Astrocyte (in vitro differentiated cells and primary cell): ENCODE measurements at regions not wholly inside any gene's neighbourhood (a gene's known extent, or its start where the extent isn't known, plus 50 kb on each side); places are given as distances from the start of the nearest gene placed in this dataset.

ENCODE experiments used
- DNase-seq: peaks from one replicate; pipeline ENCODE4 v3.0.0-alpha.2; 2010; ENCODE audit warnings: low read depth
- FAIRE-seq: peaks from 2 replicates; lab custom pipeline; 2011; peaks lifted over from hg19 to GRCh38; lab: Jason Lieb, UNC
- H2AFZ ChIP-seq: 2 replicates; pipeline ENCODE4 v1.6.0; 2012; ENCODE audit warnings: low read depth, low read length, inconsistent platforms
- H3K27ac ChIP-seq: 2 replicates; pipeline ENCODE4 v1.5.1; 2011; ENCODE audit warnings: low read depth, low read length, inconsistent platforms
- H3K27me3 ChIP-seq: 2 replicates; pipeline ENCODE4 v1.6.0; 2011; ENCODE audit warnings: low read length, inconsistent platforms; ENCODE audit not compliant: insufficient read depth
- H3K36me3 ChIP-seq: 2 replicates; pipeline ENCODE4 v1.5.1; 2011; ENCODE audit warnings: low read length, inconsistent platforms; ENCODE audit not compliant: insufficient read depth
- H3K4me1 ChIP-seq: 2 replicates; pipeline ENCODE4 v1.5.1; 2011; ENCODE audit warnings: low read length, inconsistent platforms; ENCODE audit not compliant: insufficient read depth
- H3K4me2 ChIP-seq: 2 replicates; pipeline ENCODE4 v1.6.0; 2012; ENCODE audit warnings: low read length, inconsistent platforms
- H3K4me3 ChIP-seq: 2 replicates; pipeline ENCODE4 v1.5.1; 2011; ENCODE audit warnings: low read depth, mild to moderate bottlenecking, low read length, inconsistent platforms; ENCODE audit not compliant: insufficient read depth
- H3K79me2 ChIP-seq: 2 replicates; pipeline ENCODE4 v1.6.0; 2012; ENCODE audit warnings: mild to moderate bottlenecking, low read length, inconsistent platforms; ENCODE audit not compliant: insufficient read depth
- H3K9ac ChIP-seq: 2 replicates; pipeline ENCODE4 v1.6.0; 2012; ENCODE audit warnings: mild to moderate bottlenecking, low read length, inconsistent platforms
- H3K9me3 ChIP-seq: 2 replicates; pipeline ENCODE4 v1.5.1; 2012; ENCODE audit warnings: low read depth, mild to moderate bottlenecking, low read length, inconsistent platforms; ENCODE audit not compliant: insufficient read depth
- H4K20me1 ChIP-seq: 2 replicates; pipeline ENCODE4 v1.6.0; 2012; ENCODE audit warnings: low read length, inconsistent platforms; ENCODE audit not compliant: insufficient read depth
- H3K27ac Mint-ChIP-seq: one replicate; pipeline ENCODE4 v1.8.0; 2021; ENCODE audit warnings: mild to moderate bottlenecking, mixed read lengths; ENCODE audit not compliant: unreplicated experiment
- H3K27me3 Mint-ChIP-seq: one replicate; pipeline ENCODE4 v1.8.0; 2021; ENCODE audit warnings: low read depth, mixed read lengths; ENCODE audit not compliant: unreplicated experiment
- H3K36me3 Mint-ChIP-seq: one replicate; pipeline ENCODE4 v1.8.0; 2021; ENCODE audit warnings: low read depth, mixed read lengths; ENCODE audit not compliant: unreplicated experiment
- H3K4me1 Mint-ChIP-seq: one replicate; pipeline ENCODE4 v1.8.0; 2021; ENCODE audit warnings: low read depth, mixed read lengths; ENCODE audit not compliant: unreplicated experiment
- H3K4me3 Mint-ChIP-seq: one replicate; pipeline ENCODE4 v1.8.0; 2021; ENCODE audit warnings: mild to moderate bottlenecking, moderate library complexity, mixed read lengths; ENCODE audit not compliant: unreplicated experiment
- H3K9me3 Mint-ChIP-seq: one replicate; pipeline ENCODE4 v1.8.0; 2021; ENCODE audit warnings: mild to moderate bottlenecking, mixed read lengths; ENCODE audit not compliant: unreplicated experiment
- EZH2 ChIP-seq: IDR thresholded peaks from 2 replicates; pipeline ENCODE4 v1.6.1; 2012; ENCODE audit warnings: mild to moderate bottlenecking, low read length, inconsistent platforms; ENCODE audit not compliant: insufficient read depth
- TF ChIP-seq, protein P1 (sequence below): IDR thresholded peaks from 2 replicates; pipeline ENCODE4 v1.5.1; 2011; ENCODE audit warnings: low read depth, mild to moderate bottlenecking, inconsistent platforms, low read length, moderate library complexity; ENCODE audit not compliant: insufficient read depth

DNA sequence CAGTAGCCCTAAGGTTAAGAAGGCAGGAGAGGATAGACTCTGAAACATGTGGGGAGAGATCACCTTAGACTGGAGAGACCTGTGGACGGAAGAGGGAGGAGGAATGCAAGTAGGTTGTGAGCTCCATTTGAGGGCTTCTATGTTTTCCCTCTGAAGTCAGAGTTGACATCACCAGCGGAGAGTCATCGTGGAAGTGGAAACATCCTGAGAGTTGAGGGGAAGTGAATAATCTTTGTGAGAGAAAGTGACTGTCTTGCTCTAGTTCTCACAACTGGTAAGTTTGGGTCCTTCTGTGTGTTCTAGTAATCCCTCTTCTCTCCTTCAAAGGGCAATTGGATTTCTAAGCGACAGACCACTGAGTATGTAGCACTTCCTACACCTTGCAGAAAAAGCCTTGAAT is 103.6 kb upstream of the CCND2 start:
- Mint-ChIP-seq H3K9me3 (peaks cover 2% of the 10 kb centered on the region), H3K36me3 (no peaks in the 10 kb centered on the region), H3K27me3 (no peaks in the 10 kb centered on the region), H3K4me3 (no peak overlapping the region), H3K4me1 (peaks cover 28% of the 10 kb centered on the region), H3K27ac (no peak overlapping the region)
- FAIRE-seq (no peak), DNase-seq (no peak)
- Histone ChIP-seq H3K36me3 (no peaks in the 10 kb centered on the region), H3K4me3 (no peak overlapping the region), H3K4me1 (peaks cover 2% of the 10 kb centered on the region), H3K4me2 (no peak overlapping the region), H3K79me2 (no peaks in the 10 kb centered on the region), H3K9ac (no peak overlapping the region), H2AFZ (no peak overlapping the region), H3K27ac (no peak overlapping the region), H4K20me1 (no peaks in the 10 kb centered on the region), H3K27me3 (no peaks in the 10 kb centered on the region), H3K9me3 (no peaks in the 10 kb centered on the region)
- TF ChIP-seq, protein P1, sequence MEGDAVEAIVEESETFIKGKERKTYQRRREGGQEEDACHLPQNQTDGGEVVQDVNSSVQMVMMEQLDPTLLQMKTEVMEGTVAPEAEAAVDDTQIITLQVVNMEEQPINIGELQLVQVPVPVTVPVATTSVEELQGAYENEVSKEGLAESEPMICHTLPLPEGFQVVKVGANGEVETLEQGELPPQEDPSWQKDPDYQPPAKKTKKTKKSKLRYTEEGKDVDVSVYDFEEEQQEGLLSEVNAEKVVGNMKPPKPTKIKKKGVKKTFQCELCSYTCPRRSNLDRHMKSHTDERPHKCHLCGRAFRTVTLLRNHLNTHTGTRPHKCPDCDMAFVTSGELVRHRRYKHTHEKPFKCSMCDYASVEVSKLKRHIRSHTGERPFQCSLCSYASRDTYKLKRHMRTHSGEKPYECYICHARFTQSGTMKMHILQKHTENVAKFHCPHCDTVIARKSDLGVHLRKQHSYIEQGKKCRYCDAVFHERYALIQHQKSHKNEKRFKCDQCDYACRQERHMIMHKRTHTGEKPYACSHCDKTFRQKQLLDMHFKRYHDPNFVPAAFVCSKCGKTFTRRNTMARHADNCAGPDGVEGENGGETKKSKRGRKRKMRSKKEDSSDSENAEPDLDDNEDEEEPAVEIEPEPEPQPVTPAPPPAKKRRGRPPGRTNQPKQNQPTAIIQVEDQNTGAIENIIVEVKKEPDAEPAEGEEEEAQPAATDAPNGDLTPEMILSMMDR, result no peak
- TF ChIP-seq EZH2, result no peak

DNA sequence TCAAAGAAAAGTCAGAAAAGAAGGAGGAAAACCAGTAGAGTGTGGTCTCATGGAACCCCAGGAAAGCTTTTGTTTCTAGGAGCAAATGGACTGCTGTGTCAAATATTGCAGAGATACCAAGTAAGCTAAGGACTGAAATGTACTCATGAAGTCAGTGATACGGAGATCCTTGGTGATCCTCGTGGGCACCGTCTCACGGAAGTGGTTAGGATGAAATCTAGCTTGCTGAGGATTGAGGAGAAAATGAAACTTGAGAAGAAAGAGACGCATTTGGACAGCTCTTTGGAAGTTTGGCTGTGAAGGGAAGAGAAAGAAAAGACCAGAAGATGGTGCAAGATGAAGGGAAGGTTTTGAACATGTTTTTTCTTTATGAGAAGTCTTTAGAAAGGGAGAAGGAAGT is 104.0 kb upstream of the CCND2 start:
- peaks cover 6% of the 10 kb centered on the region for H3K4me1 ChIP-seq
- H3K27ac ChIP-seq, result no peak overlapping the region
- no peaks in the 10 kb centered on the region for H4K20me1 ChIP-seq
- H3K4me2 ChIP-seq, result no peak overlapping the region
- H3K9ac ChIP-seq, result no peak overlapping the region
- TF ChIP-seq, protein P1, result no peak
- TF ChIP-seq EZH2, result no peak
- Mint-ChIP-seq H3K27me3 (no peaks in the 10 kb centered on the region), H3K4me1 (peaks cover 30% of the 10 kb centered on the region), H3K4me3 (no peak overlapping the region), H3K9me3 (peaks cover 2% of the 10 kb centered on the region), H3K27ac (no peak overlapping the region), H3K36me3 (no peaks in the 10 kb centered on the region)
- FAIRE-seq (no peak), DNase-seq (no peak)
- no peaks in the 10 kb centered on the region for H3K9me3 ChIP-seq
- H3K79me2 ChIP-seq, result no peaks in the 10 kb centered on the region
- no peaks in the 10 kb centered on the region for H3K36me3 ChIP-seq
- no peak overlapping the region for H2AFZ ChIP-seq
- H3K27me3 ChIP-seq, result no peaks in the 10 kb centered on the region
- H3K4me3 ChIP-seq, result no peak overlapping the region

DNA sequence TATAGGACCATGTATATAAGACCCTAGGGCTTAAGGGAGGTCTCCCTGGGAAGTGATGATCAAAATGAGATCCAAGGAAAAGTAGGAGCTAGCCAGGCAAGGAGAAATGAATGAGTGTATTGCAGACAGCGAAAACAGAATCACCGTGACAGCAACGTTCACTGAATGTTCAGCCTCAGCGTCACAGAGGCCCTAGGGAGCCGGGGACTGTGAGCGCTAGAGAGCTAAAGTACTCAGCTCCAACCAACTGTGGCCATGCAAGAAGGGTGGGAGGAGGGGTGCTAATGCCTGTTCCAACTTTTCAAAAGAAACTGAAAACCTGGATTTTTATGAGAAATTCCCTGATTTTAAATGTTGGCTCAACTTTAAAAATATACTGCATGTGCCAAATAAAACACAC is 105.5 kb upstream of the CCND2 start:
- DNase-seq (no peak), FAIRE-seq (no peak)
- Histone ChIP-seq H3K79me2 (no peaks in the 10 kb centered on the region), H3K36me3 (no peaks in the 10 kb centered on the region), H3K27ac (no peak overlapping the region), H4K20me1 (no peaks in the 10 kb centered on the region), H3K4me1 (peaks cover 6% of the 10 kb centered on the region), H3K4me2 (no peak overlapping the region), H3K9ac (no peak overlapping the region), H2AFZ (no peak overlapping the region), H3K9me3 (no peaks in the 10 kb centered on the region), H3K4me3 (no peak overlapping the region), H3K27me3 (no peaks in the 10 kb centered on the region)
- H3K4me3 Mint-ChIP-seq, result no peak overlapping the region
- H3K27me3 Mint-ChIP-seq, result no peaks in the 10 kb centered on the region
- no peaks in the 10 kb centered on the region for H3K9me3 Mint-ChIP-seq
- no peak for TF ChIP-seq EZH2
- TF ChIP-seq, protein P1, result no peak
- H3K27ac Mint-ChIP-seq, result no peak overlapping the region
- no peaks in the 10 kb centered on the region for H3K36me3 Mint-ChIP-seq
- H3K4me1 Mint-ChIP-seq, result peaks cover 32% of the 10 kb centered on the region
